DOHH2 (cell line): ENCODE measurements at regions not wholly inside any gene's neighbourhood (a gene's known extent, or its start where the extent isn't known, plus 50 kb on each side); places are given as distances from the start of the nearest gene placed in this dataset.

Experiments
- EZH2phosphoT487 ChIP-seq: fragments of 200-600 bp; sonication (generic); IDR thresholded peaks from 2 replicates; pipeline ENCODE4 v1.6.1; 2017; ENCODE audit warnings: borderline replicate concordance, mild to moderate bottlenecking, antibody characterized with exemption, low read length, moderate library complexity, mixed read lengths
- TF ChIP-seq, protein P1 (sequence below): fragments of 200-600 bp; sonication (generic); IDR thresholded peaks from one replicate; pipeline ENCODE4 v1.5.1; 2014; ENCODE audit warnings: antibody characterized with exemption, mild to moderate bottlenecking, low read depth, low read length; ENCODE audit not compliant: poor library complexity, severe bottlenecking

DNA sequence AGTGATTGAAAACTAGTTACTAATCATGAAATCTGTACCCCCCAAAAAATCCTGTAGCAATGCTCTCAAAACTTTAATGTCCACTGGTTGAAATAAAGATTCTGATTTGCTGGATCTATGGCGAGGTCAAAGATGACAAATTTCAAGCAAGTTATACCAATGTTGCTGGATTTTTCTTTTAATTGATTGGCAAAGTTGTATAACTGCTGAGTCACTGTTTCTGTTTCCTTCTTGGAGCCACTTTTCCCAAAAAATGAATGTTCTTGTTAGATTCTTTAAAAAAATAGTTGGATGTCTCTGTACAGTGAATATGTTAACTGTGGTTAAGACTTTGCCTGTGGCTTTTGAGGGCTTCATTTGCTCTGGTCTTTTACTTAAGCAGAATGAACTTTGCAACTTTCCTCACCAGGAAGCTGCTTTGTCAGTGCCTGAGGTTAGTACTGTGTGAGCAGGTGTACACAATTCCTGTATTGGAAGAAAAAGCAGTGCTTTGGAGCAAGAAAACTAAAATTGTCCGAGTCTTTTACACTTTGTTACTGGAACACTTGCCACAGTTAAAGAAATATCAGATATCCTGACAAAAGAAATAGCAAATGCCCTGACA is 1211.9 kb downstream of the MRPL39 start:
- TF ChIP-seq, protein P1, sequence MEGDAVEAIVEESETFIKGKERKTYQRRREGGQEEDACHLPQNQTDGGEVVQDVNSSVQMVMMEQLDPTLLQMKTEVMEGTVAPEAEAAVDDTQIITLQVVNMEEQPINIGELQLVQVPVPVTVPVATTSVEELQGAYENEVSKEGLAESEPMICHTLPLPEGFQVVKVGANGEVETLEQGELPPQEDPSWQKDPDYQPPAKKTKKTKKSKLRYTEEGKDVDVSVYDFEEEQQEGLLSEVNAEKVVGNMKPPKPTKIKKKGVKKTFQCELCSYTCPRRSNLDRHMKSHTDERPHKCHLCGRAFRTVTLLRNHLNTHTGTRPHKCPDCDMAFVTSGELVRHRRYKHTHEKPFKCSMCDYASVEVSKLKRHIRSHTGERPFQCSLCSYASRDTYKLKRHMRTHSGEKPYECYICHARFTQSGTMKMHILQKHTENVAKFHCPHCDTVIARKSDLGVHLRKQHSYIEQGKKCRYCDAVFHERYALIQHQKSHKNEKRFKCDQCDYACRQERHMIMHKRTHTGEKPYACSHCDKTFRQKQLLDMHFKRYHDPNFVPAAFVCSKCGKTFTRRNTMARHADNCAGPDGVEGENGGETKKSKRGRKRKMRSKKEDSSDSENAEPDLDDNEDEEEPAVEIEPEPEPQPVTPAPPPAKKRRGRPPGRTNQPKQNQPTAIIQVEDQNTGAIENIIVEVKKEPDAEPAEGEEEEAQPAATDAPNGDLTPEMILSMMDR, result no peak
- TF ChIP-seq EZH2phosphoT487, result no peak
